RPMI7951 (cell line): ENCODE measurements at regions not wholly inside any gene's neighbourhood (a gene's known extent, or its start where the extent isn't known, plus 50 kb on each side); places are given as distances from the start of the nearest gene placed in this dataset.
"Not testable (repeated sequence)": the region's sequence is repeated elsewhere in the genome, so short reads cannot be mapped to it uniquely, and the experiment has no call there.

ENCODE experiments used
- DNase-seq: peaks from one replicate; pipeline ENCODE4 v3.0.0-alpha.2; 2012; ENCODE audit warnings: low read depth

GRCh38 chr5:15023266-15023665 lies 151.7 kb upstream of the ANKH start:
- no peak for DNase-seq

DNA sequence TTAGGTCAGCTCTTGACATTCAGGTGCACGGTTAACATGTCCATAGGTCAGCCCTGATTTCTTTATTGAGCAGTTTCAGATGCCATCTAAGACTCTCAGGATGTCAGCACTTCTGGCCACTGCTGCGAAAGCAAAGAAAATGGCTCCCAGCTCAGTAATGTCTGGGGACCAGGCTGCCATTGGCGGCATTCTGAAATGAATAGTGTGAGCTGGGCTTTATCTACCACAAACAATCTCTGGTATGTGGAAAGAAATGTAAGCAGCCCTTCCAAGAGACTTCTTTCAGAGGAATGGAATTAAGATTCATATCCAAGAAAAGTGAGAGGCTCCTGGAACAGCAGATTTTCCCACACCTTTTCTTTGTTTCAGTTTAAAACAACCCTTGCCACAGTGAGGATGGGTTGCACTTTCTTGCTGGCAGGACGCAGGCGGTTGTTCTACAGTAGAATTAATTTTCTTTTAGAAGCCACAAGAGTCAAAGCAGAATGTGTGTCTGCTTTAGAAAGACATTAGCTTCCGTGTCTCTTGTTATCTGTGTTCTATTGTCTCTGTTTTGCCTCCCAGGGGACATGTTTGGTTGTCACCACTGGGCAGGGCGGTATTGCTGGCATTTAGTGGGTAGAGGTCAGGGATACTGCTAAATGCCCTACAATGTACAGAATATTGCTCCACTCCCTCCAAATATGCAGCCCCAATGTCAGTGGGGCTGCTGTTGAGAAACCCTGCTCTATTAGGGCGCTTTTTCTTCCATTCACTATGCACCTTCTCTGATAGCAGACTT lies 149.9 kb upstream of the ANKH start:
- DNase-seq: peak; percentile 72

DNA sequence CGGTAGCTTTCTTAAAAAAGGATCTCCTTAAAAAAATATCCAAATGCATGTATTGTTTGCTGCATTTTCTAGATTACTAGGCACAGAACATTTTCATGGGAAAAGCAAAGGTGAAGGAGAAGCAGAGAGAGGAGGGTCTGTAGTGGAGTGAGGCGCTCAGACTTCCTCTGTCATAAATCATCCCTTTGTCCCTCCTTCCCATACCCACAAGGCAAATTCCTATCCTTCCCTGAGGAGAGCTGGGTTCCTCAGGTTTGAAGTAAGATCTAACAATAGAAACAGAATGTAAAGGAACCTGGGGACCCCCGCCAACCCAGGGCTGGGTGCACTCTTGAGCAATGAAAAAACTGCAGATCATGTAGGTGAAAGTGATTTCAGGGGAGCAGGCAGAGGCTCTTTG lies 149.2 kb upstream of the ANKH start:
- DNase-seq: peak; percentile 37

DNA sequence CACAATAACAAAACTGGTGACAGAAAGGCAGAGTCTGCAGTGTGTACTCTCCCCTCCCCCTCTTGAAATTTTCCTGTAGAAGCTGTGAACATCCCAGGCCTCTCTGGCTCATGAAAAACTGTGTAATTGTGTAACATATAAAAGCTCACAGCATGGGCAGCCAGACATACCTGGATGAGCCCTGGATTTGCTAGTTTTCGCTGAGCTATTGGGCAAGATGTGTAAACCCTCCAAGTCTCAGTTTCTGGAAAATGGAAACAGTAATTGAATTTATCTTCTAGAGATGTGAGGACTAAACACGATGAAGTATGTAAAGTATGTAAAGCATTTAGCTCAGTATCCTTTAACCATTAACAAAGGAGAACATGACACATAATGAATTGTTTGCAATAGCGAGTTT lies 143.2 kb upstream of the ANKH start:
- DNase-seq: no peak

DNA sequence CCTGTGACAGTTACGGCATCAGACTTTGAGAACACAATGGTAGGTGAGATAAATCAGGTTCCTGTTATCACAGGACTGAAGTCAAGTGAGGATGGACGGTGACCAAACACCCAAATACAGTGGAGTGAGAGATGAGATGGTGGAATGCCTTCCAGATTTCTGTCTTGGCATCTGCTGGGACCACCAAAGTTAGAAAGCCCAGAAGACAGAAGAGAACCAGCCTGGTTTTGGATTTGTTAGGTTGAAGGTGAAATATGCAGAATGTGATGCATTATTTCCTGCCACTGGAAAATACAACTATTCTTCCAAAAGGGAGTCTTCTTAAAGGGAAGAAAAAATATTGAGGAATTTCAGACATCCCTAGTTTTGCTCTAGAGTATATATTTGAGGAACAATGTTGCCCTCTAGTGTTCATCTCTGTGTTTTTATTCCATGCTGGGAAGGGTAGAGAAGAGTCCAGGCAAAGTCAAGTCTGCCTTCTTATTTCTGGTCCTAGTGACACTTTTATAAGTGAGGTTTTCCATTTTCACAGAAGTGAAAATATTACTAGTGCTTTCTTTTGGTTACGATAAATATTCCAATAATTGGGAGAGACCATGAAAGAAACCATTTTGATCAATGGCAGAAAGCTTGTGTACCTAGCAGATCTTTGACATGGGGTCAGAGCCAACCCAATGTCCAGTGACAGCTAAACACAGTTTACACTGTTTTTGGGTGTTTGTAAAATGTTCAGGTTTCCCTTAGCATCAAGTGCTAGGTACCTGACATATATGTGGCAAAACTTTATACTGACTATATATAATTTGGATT lies 142.3 kb upstream of the ANKH start:
- peak; percentile 68 for DNase-seq

GRCh38 chr5:15012061-15012460 lies 140.5 kb upstream of the ANKH start:
- no peak for DNase-seq

GRCh38 chr5:15010936-15011335 lies 139.4 kb upstream of the ANKH start:
- DNase-seq: peak; percentile 62

- peak; percentile 89 for DNase-seq
These were observed 137.8 kb upstream of the ANKH start for GRCh38 chr5:15009420-15009819.

GRCh38 chr5:15008921-15009320 lies 137.3 kb upstream of the ANKH start:
- no peak for DNase-seq

GRCh38 chr5:15008476-15008875 lies 136.9 kb upstream of the ANKH start:
- peak; percentile 96 for DNase-seq

- DNase-seq: peak; percentile 10
These were observed 136.1 kb upstream of the ANKH start for GRCh38 chr5:15007646-15008045.

DNA sequence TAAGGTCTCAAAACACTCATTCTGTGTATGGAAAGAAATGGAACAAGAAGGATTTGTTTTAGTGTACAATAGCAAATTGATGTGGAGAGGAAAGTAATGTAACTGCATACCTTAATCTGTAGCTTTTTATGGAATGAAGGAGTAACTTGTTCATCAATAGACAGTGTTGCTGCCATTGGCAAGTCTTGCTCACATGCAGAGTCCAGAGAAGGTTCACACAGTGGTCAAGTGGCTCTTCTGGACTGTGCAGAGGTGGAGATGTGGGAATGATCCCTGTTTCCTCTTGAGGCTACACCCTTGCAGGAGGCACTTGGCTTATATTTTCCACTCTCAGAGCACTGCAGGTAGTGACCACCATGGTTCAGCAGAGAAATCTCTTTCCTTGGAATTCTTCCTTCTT lies 132.9 kb upstream of the ANKH start:
- DNase-seq: peak; percentile 18

- peak; percentile 76 for DNase-seq
These were observed 131.9 kb upstream of the ANKH start for GRCh38 chr5:15003511-15003920.

DNA sequence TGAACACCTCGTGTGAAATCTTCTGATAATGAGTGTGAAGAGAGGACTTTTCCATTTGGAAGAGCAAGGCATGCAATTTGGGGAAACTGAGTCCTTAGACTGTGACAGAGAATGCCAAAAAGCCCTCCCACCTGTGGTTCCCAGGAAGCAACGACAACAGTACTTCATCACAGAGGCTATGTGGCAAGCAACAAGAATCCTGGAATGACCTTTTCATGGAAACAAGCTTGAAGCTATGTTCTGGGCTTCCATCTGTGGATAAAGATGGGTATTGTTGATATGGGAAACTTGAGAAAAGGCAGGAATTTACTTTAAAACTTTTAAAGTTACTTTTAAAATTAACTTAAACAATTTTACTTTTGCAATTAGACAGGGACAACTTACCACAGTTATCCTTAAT lies 131.2 kb upstream of the ANKH start:
- peak; percentile 53 for DNase-seq

GRCh38 chr5:15002173-15002572 lies 130.6 kb upstream of the ANKH start:
- DNase-seq: no peak

GRCh38 chr5:15001517-15001916 lies 129.9 kb upstream of the ANKH start:
- peak; percentile 18 for DNase-seq

- DNase-seq: no peak
These were observed 126.9 kb upstream of the ANKH start for GRCh38 chr5:14998491-14998890.

- DNase-seq: no peak
These were observed 125.4 kb upstream of the ANKH start for GRCh38 chr5:14996997-14997396.

DNA sequence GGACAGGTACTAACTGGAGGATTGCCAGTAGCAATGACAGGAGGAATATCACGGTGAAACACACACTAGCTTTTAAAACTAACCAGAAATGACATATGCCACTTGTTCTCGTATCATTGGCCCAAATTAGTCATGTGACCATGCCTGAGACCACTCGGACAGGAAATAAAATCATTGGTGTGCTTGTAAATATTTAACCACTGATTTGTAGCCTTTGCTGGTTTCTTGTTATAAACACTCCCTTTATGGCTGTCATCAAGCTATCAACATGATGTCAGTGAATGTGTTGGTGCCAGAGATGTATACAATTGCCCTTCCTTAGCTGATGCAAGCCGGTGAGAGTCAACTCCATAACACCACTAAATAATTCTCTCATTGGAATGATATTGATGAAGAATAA lies 123.7 kb upstream of the ANKH start:
- DNase-seq: no peak

GRCh38 chr5:14993459-14994133 lies 122.0 kb upstream of the ANKH start:
- not testable (repeated sequence) for DNase-seq

DNA sequence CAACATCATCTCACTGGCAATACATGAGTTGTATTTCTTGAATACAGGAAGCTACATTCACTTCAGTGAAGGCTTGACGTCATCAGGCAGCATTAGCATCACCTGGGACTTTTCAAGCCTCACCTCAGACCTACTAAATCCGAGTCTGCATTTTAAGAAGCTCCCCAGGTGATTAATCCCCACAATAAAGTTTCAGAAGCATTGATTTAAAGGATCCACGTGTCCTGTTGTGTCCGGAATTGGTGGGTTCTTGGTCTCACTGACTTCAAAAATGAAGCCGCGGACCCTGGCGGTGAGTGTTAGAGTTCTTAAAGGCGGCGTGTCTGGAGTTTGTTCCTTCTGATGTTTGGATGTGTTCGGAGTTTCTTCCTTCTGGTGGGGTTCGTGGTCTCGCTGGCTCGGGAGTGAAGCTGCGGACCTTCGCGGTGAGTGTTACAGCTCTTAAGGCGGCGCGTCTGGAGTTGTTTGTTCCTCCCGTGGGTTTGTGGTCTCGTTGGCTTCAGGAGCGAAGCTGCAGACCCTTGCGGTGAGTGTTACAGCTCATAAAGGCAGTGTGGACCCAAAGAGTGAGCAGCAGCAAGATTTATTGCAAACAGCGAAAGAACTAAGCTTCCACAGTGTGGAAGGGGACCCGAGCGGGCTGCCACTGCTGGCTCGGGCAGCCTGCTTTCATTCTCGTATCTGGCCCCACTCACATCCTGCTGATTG lies 121.3 kb upstream of the ANKH start:
- DNase-seq: not testable (repeated sequence)

GRCh38 chr5:14988223-14988622 lies 116.6 kb upstream of the ANKH start:
- DNase-seq: no peak
